Breast epithelium (tissue), 3 donors: ENCODE measurements at regions not wholly inside any gene's neighbourhood (a gene's known extent, or its start where the extent isn't known, plus 50 kb on each side); places are given as distances from the start of the nearest gene placed in this dataset.

Experiments used
- POLR2A ChIP-seq: fragments of 450-650 bp; IDR thresholded peaks from one replicate; pipeline ENCODE4 v1.6.1; 2016; ENCODE audit warnings: antibody characterized with exemption, mild to moderate bottlenecking, moderate library complexity
- TF ChIP-seq, protein P1 (sequence below), 3 donors: fragments of 450-650 bp; IDR thresholded peaks; one replicate each; pipeline ENCODE4 v1.5.1; 2016 to 2017; ENCODE audit warnings: antibody characterized with exemption in 3 of 3, mild to moderate bottlenecking in 3 of 3, moderate library complexity in 3 of 3

DNA sequence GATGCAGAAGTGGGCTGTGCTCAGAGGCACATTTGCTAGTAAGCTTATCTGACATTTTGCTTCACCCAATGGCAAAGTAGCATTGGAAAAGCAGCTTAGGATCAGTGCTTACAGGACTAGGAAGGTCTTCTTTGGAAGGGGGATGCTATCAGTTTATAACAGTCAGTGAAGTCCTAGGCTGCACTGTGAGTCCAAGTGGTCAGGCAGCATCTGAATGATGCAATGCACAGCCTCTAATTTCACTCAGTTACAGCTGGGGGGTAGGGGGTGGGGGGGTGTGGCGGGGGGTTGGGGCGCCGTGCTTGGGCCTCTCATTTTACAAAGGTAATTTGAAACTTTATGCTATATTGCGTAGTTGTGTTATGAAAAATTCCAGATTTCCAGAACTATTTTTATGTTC is 652.3 kb upstream of the MGMT start:
- TF ChIP-seq, protein P1, sequence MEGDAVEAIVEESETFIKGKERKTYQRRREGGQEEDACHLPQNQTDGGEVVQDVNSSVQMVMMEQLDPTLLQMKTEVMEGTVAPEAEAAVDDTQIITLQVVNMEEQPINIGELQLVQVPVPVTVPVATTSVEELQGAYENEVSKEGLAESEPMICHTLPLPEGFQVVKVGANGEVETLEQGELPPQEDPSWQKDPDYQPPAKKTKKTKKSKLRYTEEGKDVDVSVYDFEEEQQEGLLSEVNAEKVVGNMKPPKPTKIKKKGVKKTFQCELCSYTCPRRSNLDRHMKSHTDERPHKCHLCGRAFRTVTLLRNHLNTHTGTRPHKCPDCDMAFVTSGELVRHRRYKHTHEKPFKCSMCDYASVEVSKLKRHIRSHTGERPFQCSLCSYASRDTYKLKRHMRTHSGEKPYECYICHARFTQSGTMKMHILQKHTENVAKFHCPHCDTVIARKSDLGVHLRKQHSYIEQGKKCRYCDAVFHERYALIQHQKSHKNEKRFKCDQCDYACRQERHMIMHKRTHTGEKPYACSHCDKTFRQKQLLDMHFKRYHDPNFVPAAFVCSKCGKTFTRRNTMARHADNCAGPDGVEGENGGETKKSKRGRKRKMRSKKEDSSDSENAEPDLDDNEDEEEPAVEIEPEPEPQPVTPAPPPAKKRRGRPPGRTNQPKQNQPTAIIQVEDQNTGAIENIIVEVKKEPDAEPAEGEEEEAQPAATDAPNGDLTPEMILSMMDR (IDR thresholded peaks at IDR 0.05), result no peak
- TF ChIP-seq POLR2A, result no peak
